Thoracic aorta (tissue), 2 donors: ENCODE measurements at regions not wholly inside any gene's neighbourhood (a gene's known extent, or its start where the extent isn't known, plus 50 kb on each side); places are given as distances from the start of the nearest gene placed in this dataset.

Experiments used
- ATAC-seq: fragments of 150-250 bp; one replicate; pipeline ENCODE4 v1.8.0; 2017; ENCODE audit warnings: low read depth; ENCODE audit not compliant: insufficient number of reproducible peaks, low FRiP score
- DNase-seq: peaks from one replicate; pipeline ENCODE4 v3.0.0-alpha.2; 2020; ENCODE audit warnings: low spot score
- H3K27ac ChIP-seq, 2 donors: fragments of 200-600 bp; sonication (generic); 1 replicate in 1 of 2; 2 replicates in 1 of 2; pipeline ENCODE4 v1.5.1; 2016; ENCODE audit warnings: mild to moderate bottlenecking in 2 of 2, moderate library complexity in 2 of 2
- H3K27me3 ChIP-seq: fragments of 200-600 bp; sonication (generic); replicated peaks from 2 replicates; pipeline ENCODE4 v1.6.0; 2016; ENCODE audit warnings: mild to moderate bottlenecking; ENCODE audit not compliant: insufficient read depth
- H3K36me3 ChIP-seq: fragments of 200-600 bp; sonication (generic); one replicate; pipeline ENCODE4 v1.5.1; 2016
- H3K4me1 ChIP-seq, 2 donors: fragments of 200-600 bp; sonication (generic); 1 replicate in 1 of 2; 2 replicates in 1 of 2; pipeline versions ENCODE4 v1.5.1 to v1.6.0; 2016; ENCODE audit warnings: low read depth in 2 of 2, mild to moderate bottlenecking in 1 of 2; ENCODE audit not compliant: control insufficient read depth in 1 of 2
- H3K4me3 ChIP-seq: fragments of 200-600 bp; sonication (generic); 2 replicates; pipeline ENCODE4 v1.5.1; 2016; ENCODE audit warnings: mild to moderate bottlenecking
- H3K9me3 ChIP-seq: fragments of 200-600 bp; sonication (generic); 2 replicates; pipeline ENCODE4 v1.5.1; 2016
- TF ChIP-seq, protein P1 (sequence below): fragments of 200-600 bp; sonication (generic); IDR thresholded peaks from one replicate; pipeline ENCODE4 v1.5.1; 2019; ENCODE audit warnings: antibody characterized with exemption

DNA sequence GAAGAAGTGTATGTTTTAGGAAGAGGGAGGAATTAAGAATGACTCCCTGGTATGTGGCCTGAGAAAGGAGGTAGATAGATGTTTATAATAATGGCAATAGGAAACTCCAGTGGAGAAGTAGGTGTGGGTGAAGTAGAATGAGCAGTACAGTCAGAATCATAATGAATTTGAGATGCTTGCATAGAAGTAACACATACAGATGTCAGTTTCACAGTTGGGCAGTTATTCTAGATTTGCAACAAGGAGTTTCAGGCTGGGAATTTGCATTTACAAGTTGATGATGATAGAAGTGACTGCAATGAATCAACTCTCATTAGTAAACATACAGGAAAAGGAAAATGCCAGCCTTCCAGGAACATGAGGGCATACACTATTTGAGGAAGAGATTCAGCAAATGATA lies 149.0 kb downstream of the SLITRK1 start:
- H3K9me3 ChIP-seq, result no peaks in the 10 kb centered on the region
- no peaks in the 10 kb centered on the region for H3K4me1 ChIP-seq
- DNase-seq (no peak), ATAC-seq (no peak)
- TF ChIP-seq, protein P1, sequence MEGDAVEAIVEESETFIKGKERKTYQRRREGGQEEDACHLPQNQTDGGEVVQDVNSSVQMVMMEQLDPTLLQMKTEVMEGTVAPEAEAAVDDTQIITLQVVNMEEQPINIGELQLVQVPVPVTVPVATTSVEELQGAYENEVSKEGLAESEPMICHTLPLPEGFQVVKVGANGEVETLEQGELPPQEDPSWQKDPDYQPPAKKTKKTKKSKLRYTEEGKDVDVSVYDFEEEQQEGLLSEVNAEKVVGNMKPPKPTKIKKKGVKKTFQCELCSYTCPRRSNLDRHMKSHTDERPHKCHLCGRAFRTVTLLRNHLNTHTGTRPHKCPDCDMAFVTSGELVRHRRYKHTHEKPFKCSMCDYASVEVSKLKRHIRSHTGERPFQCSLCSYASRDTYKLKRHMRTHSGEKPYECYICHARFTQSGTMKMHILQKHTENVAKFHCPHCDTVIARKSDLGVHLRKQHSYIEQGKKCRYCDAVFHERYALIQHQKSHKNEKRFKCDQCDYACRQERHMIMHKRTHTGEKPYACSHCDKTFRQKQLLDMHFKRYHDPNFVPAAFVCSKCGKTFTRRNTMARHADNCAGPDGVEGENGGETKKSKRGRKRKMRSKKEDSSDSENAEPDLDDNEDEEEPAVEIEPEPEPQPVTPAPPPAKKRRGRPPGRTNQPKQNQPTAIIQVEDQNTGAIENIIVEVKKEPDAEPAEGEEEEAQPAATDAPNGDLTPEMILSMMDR, result no peak
- H3K4me3 ChIP-seq, result no peak overlapping the region
- no peaks in the 10 kb centered on the region for H3K27me3 ChIP-seq
- H3K36me3 ChIP-seq, result no peaks in the 10 kb centered on the region
- H3K27ac ChIP-seq, result no peak overlapping the region

DNA sequence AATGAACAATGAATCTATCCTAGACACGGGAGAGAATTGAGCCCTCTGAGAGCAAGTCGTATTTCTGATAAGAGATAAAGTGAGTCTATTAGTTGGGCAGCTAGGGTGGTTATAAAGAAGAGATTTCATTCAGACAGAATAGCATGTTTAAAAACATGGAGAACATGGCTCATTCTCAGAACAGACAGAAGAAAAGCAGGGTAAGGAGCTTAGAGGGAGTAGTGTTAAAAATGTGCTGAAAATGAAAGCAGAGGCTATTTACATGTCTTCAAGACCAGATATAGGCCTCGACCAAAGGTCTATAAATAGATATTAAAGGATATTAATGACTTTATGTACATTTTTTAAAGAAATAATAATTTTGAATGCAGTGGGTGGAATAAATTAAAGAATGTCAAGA lies 149.5 kb downstream of the SLITRK1 start:
- Histone ChIP-seq H3K4me3 (no peak overlapping the region), H3K9me3 (no peaks in the 10 kb centered on the region), H3K36me3 (no peaks in the 10 kb centered on the region), H3K27ac (no peak overlapping the region), H3K4me1 (no peaks in the 10 kb centered on the region), H3K27me3 (no peaks in the 10 kb centered on the region)
- TF ChIP-seq, protein P1, result no peak
- DNase-seq (no peak), ATAC-seq (no peak)

- Histone ChIP-seq H3K27ac (no peak overlapping the region), H3K9me3 (no peaks in the 10 kb centered on the region), H3K36me3 (no peaks in the 10 kb centered on the region), H3K4me1 (no peaks in the 10 kb centered on the region), H3K27me3 (no peaks in the 10 kb centered on the region), H3K4me3 (no peak overlapping the region)
- ATAC-seq (no peak), DNase-seq (no peak)
- TF ChIP-seq, protein P1, result no peak
These were observed 151.2 kb downstream of the SLITRK1 start for GRCh38 chr13:83731113-83731512.

- no peak for DNase-seq
- Histone ChIP-seq H3K9me3 (no peaks in the 10 kb centered on the region), H3K27ac (no peak overlapping the region), H3K27me3 (no peaks in the 10 kb centered on the region), H3K4me1 (no peaks in the 10 kb centered on the region), H3K4me3 (no peak overlapping the region), H3K36me3 (no peaks in the 10 kb centered on the region)
- TF ChIP-seq, protein P1, result no peak
- no peak for ATAC-seq
These were observed 151.6 kb downstream of the SLITRK1 start for GRCh38 chr13:83730674-83731073.

DNA sequence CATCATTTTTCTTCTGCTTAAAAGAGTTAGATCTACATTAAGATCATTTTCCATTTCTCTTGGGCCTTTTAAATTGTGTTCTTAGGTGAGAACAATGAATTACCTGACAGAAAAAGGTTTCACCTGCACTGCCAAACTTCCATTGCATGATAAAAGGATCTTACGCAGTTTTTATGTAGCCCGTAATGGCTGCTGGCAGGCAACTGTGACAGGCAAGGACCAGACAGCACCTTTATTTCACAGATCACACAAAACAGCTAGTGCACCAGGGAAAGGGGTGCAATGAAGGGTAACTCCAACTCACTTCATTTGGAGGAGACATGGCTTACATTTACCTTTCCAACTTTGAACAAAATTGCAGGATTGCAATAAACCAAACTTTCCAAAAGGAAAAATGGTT lies 159.8 kb downstream of the SLITRK1 start:
- H3K27ac ChIP-seq, result no peak overlapping the region
- H3K9me3 ChIP-seq, result no peaks in the 10 kb centered on the region
- no peaks in the 10 kb centered on the region for H3K4me1 ChIP-seq
- DNase-seq (no peak), ATAC-seq (no peak)
- H3K36me3 ChIP-seq, result no peaks in the 10 kb centered on the region
- H3K4me3 ChIP-seq, result no peak overlapping the region
- H3K27me3 ChIP-seq, result no peaks in the 10 kb centered on the region
- TF ChIP-seq, protein P1, result no peak
